HG03064 (cell line): ENCODE measurements at regions not wholly inside any gene's neighbourhood (a gene's known extent, or its start where the extent isn't known, plus 50 kb on each side); places are given as distances from the start of the nearest gene placed in this dataset.
"Not testable (repeated sequence)": the region's sequence is repeated elsewhere in the genome, so short reads cannot be mapped to it uniquely, and the experiment has no call there.

Experiments
- ATAC-seq: cut with Tn5 transposase; IDR thresholded peaks from one replicate; pipeline ENCODE4 v1.9.1; 2021; ENCODE audit warnings: low read depth; ENCODE audit not compliant: unreplicated experiment

- no peak for ATAC-seq
These were observed 72.6 kb upstream of the PTPN13 start for GRCh38 chr4:86521373-86521969.

GRCh38 chr4:86522349-86522748 lies 71.8 kb upstream of the PTPN13 start:
- ATAC-seq = no peak

GRCh38 chr4:86523333-86523732 lies 70.8 kb upstream of the PTPN13 start:
- no peak for ATAC-seq

- ATAC-seq = not testable (repeated sequence)
These were observed 66.4 kb upstream of the PTPN13 start for GRCh38 chr4:86527713-86528112.

GRCh38 chr4:86529436-86529835 lies 64.7 kb upstream of the PTPN13 start:
- no peak for ATAC-seq

- no peak for ATAC-seq
These were observed 63.9 kb upstream of the PTPN13 start for GRCh38 chr4:86530183-86530582.

GRCh38 chr4:86531440-86531839 lies 62.7 kb upstream of the PTPN13 start:
- no peak for ATAC-seq

GRCh38 chr4:86532851-86533250 lies 61.3 kb upstream of the PTPN13 start:
- ATAC-seq = no peak

- no peak for ATAC-seq
These were observed 58.0 kb upstream of the PTPN13 start for GRCh38 chr4:86536151-86536550.

- ATAC-seq = no peak
These were observed 51.6 kb upstream of the PTPN13 start for GRCh38 chr4:86542319-86543027.

- ATAC-seq = no peak
These were observed 51.0 kb upstream of the PTPN13 start for GRCh38 chr4:86543080-86543479.

GRCh38 chr4:86543560-86544309 lies 50.4 kb upstream of the PTPN13 start:
- no peak for ATAC-seq

GRCh38 chr4:86544310-86544966 lies 49.7 kb upstream of the PTPN13 start:
- ATAC-seq = peak; percentile 87
